ENCODE measurements at regions not wholly inside any gene's neighbourhood (a gene's known extent, or its start where the extent isn't known, plus 50 kb on each side); places are given as distances from the start of the nearest gene placed in this dataset.

DNA sequence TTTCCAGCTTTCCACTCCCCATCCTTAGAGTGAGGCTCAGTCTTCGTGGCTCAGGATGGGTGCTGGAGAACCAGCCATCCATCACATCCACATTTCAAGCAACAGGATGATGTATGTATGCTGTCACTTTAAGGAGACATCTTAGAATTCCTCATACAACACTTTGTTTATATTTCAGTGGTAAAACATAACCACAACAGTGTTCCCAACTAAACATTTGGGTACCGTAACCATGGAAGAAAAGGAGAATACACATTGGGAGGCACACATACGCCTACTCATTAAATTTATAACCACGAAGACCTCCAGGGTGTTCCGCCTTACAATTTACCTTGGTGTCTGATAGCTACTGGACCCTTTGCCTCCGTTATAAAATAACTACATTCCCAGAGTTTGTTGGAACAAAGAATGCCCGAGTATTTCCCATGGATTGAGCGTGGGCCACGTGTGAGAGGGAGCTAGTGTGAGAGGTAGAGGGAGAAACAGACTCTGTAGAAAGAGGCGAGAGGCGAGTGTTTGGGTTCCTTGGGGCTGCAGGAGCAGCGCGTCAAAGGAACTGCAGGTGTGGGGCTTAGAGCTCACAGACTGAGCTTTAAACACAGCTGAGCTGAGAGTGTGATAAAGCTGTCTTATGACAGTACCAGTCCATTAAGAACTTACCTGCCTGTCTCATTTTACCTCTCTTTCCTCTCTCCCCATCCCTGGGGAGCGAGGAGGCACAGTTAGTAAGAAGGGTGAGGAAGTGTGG, 111.5 kb upstream of the USP24 start:
- DNase-seq (ENCODE audit: low read depth in 3 of 3, low spot score in 1 of 3) = no peak

DNA sequence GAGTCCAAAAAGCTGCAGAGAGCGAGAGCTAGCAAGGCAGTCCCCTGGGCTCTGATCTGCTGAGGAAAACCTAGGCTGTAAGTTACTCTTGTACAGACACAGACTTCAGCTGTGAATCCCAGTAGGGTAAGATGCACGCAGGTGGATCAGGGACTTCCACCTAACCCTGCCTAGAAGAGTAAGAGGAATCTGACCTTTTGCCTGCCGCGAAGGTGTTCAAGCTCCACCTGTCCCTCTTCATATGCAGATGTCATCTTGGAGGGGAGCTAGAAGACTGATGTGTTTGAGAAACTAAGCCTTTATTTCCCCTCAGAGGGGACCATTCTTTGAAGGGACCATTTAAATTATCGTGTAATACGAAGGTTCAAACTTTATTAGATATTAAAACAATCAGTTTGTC, 108.6 kb upstream of the USP24 start:
- DNase-seq (ENCODE audit: low read depth in 3 of 3, low spot score in 1 of 3) = no peak

DNA sequence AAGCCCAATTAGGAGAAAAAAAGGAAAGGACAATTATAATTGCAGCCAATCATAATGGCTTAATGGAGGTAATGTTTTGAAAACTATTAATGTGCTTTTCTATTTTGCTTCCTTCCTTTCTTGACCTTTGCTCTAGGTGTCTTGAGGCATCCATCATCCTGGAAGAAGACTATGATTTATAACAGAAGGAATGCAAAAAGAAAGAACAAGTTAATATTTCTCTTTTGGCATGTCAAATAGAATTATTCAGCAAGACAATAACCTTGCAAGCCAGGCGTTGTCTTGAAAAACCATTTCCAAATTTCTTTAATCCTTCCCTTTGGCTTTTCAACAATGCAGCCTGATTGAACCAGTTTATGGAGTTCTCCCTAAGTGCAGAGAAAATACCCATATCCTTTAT, 107.7 kb upstream of the USP24 start:
- DNase-seq (ENCODE audit: low read depth in 3 of 3, low spot score in 1 of 3) = no peak

DNA sequence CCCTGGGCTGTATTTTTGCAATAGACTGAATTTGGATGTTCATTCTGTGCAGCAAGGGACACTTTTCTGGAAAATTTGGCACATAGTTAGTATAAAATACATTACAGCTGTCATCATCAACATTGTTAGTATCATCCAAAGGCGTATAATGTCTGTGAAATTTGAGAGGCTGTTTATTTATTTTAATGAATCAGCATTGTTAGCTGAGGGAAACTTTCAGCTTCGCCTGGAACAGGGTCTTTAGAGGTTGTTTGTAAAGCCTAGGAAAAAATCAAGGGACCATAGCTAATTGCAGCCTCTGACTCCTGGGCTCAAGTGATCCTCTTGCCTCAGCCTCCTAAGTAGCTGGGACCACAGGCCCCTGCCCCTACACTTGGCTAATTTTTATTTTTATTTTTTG, 106.8 kb upstream of the USP24 start:
- DNase-seq (ENCODE audit: low read depth in 3 of 3, low spot score in 1 of 3) = no peak

DNA sequence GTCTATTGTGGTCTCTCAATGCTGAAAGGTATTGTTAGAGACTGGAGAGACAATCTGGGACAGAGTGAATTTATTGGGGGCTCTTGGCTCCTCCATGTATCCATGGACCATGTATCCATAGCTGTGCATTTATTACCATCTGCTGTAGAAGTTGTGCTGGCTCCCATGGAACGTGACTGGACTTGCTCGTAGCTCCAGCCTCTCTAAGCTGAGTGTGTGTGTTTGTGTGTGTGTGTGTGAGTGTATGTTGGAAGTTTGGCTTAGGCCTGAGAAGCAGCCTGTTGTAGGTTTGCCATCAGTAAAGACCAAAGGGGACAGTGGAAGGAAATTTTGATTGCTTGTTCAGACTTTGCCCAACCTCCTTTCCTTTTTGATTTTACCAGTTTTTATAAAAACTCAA, 105.7 kb upstream of the USP24 start:
- DNase-seq (ENCODE audit: low read depth in 3 of 3, low spot score in 1 of 3) = no peak

DNA sequence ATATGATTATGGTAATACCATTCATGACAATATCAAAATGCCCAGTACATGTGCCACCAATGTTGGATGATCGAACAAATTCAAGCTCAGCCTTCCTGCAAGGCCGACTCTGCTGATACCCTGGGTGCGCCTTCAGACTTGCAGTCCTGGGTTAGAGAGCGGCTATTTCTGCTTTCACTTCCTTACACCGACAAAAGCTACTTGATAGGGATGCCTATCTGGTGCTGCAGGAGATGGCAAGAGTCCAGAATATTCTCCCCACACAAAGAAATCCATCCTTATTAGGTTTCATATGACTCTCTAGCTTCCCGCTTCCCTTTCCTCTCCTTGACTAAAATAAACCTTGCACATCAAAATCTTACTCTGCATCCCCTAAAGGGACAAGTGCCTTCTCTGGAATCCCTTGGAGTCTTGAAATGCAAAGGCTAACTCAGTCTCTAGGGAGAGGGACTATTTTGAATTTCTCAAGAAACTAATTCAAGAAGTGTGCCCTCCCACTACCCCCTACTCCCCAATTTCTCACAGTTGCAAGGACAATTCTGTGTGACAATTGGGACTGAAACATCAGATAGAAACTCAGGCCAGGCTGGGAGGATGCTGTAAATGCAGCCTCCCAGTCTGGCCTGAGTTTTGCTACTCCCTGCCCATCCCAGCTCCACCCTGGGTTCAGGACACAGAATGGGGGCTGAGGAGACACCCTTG, 103.1 kb upstream of the USP24 start:
- no peak for DNase-seq (ENCODE audit: low read depth in 3 of 3, low spot score in 1 of 3)

DNA sequence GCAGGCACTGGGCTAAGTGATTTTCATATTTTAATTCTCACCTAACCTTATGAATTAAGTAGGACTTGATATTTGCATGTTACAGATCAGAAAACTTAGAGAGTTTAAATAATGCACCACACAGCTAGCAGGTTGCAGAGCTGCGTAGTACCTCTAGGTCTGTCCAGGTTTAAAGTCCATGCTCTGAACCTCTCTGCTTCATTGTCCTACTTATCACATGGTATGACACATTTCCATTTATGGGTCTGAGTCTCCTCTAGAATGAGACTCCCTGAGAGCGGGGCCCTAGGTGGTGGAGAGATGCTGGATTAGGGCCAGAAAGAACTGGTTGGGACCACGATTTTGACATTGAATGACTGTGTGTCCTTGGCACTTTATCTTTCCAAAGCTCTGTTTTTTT, 102.5 kb upstream of the USP24 start:
- DNase-seq (ENCODE audit: low read depth in 3 of 3, low spot score in 1 of 3) = no peak

DNA sequence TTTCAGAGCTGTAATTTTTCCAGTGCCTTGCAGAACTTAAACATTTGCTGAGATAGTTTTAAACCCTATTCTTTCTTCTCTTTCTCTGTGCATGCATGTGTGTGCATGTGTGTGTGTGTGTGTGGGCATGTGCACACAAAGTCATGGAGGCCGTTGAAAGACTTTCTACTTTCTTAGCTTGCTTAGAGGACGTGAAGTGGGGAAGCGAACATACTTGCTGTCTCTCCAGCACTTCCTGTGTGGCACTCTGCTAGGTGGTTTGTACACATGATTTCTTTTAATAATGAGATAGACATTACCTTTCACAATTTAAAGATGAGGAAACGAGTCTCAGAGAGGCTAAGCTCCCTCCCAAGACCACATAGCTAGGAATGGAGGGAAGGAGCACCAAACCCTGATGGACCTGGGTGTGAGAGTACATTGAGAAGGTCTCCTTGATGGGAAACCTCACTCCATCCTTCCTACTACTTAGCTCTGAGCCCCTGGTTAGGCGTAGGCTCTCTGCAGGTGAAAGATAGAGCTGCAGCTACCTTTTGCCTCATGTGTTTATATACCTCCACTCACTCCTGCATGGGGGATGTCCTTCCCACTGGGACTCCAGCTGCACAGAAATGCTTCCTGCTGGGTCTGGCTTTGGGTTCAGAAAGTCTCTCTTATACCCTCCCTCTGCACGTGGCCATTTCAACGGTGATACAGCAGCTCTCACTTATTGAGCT, 101.9 kb upstream of the USP24 start:
- DNase-seq (ENCODE audit: low read depth in 3 of 3, low spot score in 1 of 3) = no peak

DNA sequence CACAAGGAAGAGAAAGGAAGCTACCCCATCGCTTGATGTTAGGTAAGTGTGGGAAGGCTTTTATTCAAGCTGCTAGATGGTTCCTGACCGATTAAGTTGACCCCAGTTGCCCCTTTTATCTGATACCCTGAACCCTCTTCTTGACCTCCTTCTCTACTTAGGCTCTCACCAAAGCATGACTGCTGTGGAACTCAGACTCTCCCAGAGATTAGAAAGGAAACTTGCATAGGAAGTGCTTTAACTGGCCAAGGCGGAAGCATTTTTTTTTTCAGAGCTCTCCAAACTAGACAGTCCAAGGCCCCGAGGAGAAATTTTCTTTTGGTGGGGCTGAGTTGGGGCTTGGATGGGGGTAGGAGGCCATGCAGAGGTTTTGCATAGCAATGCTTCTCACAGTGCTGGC, 101.3 kb upstream of the USP24 start:
- no peak for DNase-seq (ENCODE audit: low read depth in 3 of 3, low spot score in 1 of 3)

DNA sequence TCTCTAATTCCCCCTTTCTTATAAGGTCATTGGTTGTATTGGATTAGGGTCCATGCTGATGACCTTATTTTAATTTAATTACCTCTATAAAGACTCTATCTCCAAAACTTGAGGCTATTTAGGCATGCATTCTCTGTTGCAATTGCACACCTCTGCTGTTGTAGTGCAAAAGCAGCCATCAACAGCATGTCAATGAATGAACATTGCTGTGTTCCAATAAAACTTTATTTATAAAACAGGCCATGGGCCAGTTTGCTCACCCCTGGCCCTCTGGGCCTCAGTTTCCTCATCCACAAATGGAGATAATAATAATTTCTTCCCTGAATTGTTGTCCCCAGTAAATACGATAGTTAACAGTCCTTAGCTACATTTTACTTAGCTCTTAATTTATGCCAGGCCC, 100.4 kb upstream of the USP24 start:
- no peak for DNase-seq (ENCODE audit: low read depth in 3 of 3, low spot score in 1 of 3)

DNA sequence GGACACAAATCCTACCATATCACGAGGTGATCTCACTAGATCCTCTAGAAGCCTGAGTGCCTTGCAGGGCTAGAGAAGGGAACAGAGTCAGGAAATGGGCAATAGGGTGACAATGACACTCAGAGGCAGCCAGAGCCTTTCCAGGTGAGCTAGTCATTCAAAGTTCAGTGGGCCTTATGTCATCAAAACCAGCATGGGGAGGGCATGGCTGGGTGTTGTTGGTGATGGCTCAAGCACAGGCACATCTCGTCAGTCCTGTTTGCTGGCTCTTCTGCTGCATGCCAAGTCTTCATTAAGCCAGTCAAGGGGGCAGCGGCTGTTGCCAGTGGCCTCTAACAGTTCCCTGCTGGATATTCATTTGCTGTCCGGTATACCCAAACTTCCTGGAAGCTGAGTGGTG, 99.6 kb upstream of the USP24 start:
- no peak for DNase-seq (ENCODE audit: low read depth in 3 of 3, low spot score in 1 of 3)

DNA sequence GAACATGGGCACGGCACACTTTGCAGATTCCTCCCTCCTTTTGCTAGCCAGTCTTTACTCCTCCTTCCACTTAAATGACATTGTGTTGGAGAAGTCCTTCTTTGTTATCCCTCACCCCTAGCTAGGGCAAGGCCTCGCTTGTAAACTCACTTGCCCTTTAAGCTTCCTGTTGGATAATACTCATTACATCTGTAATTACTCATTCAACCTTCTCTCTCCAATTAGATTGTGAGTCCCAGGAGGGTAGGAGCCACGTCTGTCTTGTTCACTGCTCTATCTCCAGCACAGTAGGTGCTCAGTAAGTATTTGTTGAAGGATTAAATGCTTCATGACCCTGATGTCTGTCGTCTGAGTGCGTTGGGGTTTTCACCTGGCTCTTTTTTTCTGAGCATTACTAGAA, 98.7 kb upstream of the USP24 start:
- no peak for DNase-seq (ENCODE audit: low read depth in 3 of 3, low spot score in 1 of 3)

DNA sequence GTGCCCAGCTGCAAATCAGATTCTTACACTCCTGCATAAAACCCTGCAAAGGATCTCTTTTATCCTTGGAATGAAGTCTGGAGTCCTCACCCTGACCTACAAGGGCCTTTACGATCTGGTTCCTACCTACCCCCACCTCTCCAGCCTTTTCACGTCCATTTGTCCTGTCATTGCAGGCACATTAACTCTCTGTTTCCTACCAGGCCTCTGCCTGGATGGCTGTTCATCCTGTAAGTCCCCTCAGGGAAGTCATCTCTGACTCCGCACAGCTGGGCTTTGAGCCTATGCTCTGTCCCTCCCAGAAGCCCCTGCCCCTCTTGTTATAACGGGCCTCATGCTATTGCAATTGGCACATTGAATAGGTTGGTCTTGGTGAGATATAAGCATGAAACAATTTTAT, 96.8 kb upstream of the USP24 start:
- no peak for DNase-seq (ENCODE audit: low read depth in 3 of 3, low spot score in 1 of 3)

DNA sequence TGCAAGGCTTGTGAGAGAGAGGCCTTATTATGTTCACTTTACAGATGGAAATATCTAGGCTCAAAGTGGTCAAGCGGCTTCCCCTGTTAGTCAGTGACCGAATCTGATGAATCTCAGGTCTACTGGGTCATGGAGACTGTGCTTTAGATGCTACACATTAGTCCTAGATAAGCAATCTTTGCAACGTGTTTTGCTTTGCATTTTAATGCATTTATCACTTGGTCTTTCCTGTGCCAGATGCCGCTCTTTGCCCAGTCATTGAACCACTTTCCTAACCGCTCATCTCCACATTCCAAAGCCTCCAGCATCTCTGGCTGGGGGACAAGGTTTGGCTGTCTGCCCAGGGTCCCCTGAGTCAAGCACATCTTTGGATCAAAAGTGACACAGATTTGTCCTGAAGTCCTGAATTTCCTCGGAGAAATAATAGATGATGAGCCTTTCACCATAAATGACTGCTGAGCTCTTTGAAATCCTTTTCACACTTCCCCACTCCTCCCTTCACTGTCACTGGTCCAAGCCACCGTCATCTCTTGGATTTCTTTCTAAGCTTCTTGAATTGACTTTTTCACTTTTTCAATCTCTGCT, 96.0 kb upstream of the USP24 start:
- no peak for DNase-seq (ENCODE audit: low read depth in 3 of 3, low spot score in 1 of 3)

DNA sequence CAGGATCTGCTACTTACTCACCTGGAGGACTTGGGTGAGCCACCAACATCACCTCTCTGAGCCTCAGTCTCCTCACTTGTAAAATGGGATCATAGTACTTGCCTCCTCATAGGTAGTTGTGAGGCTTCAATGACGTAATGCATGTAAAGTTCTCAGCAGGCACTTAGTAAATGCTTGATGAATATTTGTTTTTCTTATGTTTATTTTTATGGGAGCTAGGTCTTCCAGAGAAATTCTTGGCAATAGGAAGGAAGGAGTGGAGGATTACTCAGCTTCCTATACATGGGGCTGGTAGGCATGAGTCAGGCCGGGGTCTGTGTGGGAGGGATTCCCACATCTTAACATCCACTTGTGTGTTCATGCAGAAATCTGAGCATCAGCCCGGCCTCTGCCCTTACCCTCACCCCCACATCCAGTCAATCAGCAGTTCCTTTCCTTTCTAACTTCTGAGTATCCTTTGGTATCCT, 95.4 kb upstream of the USP24 start:
- no peak for DNase-seq (ENCODE audit: low read depth in 3 of 3, low spot score in 1 of 3)

DNA sequence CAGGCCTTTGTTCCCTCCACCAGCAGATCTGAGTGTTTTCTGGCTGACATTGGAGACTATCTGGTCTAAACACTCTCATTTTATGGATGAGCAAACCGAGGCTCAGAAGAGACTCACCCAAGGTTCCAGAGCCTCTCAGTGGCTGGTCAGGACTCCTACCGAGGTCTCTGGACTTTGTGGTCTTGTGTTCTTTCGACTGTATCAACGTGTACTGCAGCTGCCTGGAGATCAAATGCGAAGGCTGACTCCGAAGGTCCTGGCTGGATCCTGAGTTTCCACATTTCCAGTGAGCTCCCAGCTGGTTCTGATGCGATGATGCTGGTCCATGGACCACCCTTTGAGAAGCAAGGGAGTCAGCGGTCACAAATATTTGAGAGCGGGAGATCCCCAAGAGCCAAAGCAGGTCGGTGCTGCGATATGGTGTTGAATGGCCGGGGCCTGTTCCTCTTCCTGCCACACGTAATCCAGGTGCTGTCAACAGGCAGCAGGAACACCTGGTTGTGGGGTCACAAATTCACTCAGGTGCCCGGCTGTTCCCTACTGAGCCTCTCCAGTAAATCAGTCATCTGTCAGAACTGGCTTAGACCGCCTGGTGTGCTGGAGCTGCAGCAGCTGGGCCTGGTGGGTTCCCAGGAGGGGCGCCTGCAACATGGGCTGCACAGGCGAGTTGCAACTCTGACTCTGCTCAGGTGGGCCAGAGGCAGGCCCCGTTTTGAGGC, 94.8 kb upstream of the USP24 start:
- no peak for DNase-seq (ENCODE audit: low read depth in 3 of 3, low spot score in 1 of 3)

DNA sequence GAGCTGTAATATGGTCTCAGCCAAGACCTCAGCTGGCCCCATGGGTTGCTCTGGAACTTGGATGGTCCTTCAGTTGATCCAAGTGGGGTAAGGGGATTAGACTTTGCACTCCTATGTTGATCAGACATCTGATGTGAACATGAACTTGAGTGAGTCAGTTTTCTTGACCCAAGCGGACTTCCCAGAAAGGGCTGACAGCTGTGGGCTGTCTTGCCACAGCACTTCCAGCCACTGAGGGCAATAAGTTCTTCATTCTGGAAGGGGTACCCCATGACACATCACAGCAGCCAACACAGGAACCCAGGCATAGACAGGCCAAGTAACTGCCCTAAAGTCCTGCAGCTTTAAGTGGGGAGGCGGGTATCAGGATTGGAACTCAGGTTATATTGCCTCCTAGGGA, 93.9 kb upstream of the USP24 start:
- DNase-seq (ENCODE audit: low read depth in 3 of 3, low spot score in 1 of 3) = no peak

DNA sequence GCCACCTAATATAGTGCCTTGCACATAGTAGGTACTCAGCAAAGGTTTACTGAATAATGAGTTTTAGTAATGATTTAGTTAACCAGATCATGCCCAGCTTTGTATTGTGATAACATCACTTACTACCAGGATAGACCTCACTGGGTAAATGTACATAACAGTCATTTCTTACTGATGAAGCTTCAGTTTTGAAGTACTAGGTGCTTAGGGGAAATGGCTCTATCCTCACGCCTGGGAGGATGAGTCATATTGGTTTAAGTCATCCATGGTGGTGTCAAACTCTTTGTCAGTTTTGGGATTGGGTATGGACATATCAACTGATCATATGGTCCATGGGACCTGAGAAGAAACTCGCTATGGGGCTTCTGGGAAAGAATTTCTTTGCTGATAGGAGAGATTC, 90.6 kb upstream of the USP24 start:
- no peak for DNase-seq (ENCODE audit: low read depth in 3 of 3, low spot score in 1 of 3)

DNA sequence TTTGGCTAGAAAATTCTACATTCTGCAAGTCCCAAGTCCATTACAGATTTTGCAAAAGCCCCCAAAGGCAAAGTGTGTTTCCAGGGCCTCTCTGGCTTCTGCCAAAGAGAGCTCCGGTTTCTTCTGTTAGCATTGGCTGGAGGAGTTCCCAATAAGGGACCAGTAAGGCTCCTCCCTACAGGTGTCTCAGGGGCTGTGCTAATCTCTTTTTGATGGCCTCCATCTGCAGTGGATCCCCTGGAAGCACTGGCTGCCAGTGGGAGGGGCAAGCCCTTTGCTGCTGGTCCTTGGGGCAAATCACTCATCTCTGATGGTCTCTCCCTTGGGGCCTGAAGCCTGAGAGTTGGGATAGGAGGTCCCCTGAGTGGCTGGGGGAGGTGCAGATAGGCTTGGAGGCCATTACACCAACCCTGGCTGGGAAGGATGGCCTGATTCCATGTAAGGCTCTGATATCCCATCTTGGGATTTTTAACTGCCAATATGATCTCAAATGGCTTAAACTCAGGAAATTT, 89.1 kb upstream of the USP24 start:
- DNase-seq (ENCODE audit: low read depth in 3 of 3, low spot score in 1 of 3) = no peak

DNA sequence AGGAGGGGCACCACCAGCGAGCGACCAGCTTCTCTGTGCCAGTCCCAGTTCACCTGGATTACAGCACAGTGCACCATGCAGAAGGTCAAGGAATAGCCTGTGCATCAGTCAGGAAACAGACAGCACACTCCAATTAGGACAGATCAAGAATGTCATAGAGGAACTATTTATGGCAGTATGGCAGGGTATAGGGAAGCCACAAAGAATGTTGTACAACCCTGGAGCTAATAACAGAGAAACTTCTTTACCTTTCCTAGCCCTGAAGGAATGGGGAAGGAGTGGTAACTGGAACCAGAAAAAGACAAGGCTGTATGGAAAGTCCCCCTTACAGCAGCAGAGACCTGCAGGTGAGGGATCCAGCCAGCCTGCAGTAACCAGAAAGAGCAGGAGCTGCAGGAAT, 87.8 kb upstream of the USP24 start:
- DNase-seq (ENCODE audit: low read depth in 3 of 3, low spot score in 1 of 3) = no peak

DNA sequence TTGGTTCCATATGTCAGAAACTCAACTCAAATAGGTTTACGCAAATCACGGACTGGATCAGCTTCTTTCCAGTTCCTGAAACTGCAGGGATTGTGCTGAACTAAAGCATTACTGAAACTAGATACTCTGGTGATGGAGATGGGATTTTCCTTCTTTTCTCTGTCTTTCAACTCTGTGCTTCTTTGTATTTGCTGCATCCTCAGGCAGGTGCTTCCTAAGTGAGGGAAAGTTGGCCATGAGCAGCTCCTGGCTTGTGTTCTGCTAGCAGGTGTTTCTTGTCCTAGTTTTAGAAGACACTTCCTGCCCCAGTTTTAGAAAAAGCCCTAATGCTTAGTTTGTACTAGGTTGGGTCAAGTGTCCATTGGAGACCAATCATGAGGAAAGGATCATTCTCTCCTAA, 86.7 kb upstream of the USP24 start:
- no peak for DNase-seq (ENCODE audit: low read depth in 3 of 3, low spot score in 1 of 3)

All from stimulated activated CD4-positive, alpha-beta T cell treated with anti-CD3 and anti-CD28 coated beads, TNF-alpha, amount 100 ng/mL, for 1 hour (primary cell).